ENCODE measurements at regions not wholly inside any gene's neighbourhood (a gene's known extent, or its start where the extent isn't known, plus 50 kb on each side); places are given as distances from the start of the nearest gene placed in this dataset.

GRCh38 chr5:6056280-6056679 lies 322.1 kb downstream of the MED10 start:
- TF ChIP-seq CTCF (IDR thresholded peaks at IDR 0.05) (no peak), POLR2A (IDR thresholded peaks at IDR 0.05; ENCODE audit: low read depth) (no peak)
